ENCODE measurements at regions not wholly inside any gene's neighbourhood (a gene's known extent, or its start where the extent isn't known, plus 50 kb on each side); places are given as distances from the start of the nearest gene placed in this dataset.

GRCh38 chr11:131303611-131304119 lies 66.8 kb upstream of the NTM start:
- TF ChIP-seq, protein P1, sequence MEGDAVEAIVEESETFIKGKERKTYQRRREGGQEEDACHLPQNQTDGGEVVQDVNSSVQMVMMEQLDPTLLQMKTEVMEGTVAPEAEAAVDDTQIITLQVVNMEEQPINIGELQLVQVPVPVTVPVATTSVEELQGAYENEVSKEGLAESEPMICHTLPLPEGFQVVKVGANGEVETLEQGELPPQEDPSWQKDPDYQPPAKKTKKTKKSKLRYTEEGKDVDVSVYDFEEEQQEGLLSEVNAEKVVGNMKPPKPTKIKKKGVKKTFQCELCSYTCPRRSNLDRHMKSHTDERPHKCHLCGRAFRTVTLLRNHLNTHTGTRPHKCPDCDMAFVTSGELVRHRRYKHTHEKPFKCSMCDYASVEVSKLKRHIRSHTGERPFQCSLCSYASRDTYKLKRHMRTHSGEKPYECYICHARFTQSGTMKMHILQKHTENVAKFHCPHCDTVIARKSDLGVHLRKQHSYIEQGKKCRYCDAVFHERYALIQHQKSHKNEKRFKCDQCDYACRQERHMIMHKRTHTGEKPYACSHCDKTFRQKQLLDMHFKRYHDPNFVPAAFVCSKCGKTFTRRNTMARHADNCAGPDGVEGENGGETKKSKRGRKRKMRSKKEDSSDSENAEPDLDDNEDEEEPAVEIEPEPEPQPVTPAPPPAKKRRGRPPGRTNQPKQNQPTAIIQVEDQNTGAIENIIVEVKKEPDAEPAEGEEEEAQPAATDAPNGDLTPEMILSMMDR (IDR thresholded peaks at IDR 0.05; ENCODE audit: borderline replicate concordance, control extremely low read depth, extremely low read depth, insufficient read depth, missing control alignments): no peak
- no peak for DNase-seq (ENCODE audit: low spot score)
- in situ Hi-C loops (cut with MboI; ENCODE audit: low sequenced_read_pairs, unreplicated experiment): no loop called here

- in situ Hi-C loops (cut with MboI; ENCODE audit: low sequenced_read_pairs, unreplicated experiment): no loop called here
- TF ChIP-seq, protein P1 (IDR thresholded peaks at IDR 0.05; ENCODE audit: borderline replicate concordance, control extremely low read depth, extremely low read depth, insufficient read depth, missing control alignments): no peak
- no peak for DNase-seq (ENCODE audit: low spot score)
Observed at GRCh38 chr11:131305005-131305404, 65.4 kb upstream of the NTM start.

GRCh38 chr11:131307506-131307905 lies 62.9 kb upstream of the NTM start:
- TF ChIP-seq, protein P1 (IDR thresholded peaks at IDR 0.05; ENCODE audit: borderline replicate concordance, control extremely low read depth, extremely low read depth, insufficient read depth, missing control alignments): no peak
- no peak for DNase-seq (ENCODE audit: low spot score)
- in situ Hi-C loops (cut with MboI; ENCODE audit: low sequenced_read_pairs, unreplicated experiment): no loop called here

DNA sequence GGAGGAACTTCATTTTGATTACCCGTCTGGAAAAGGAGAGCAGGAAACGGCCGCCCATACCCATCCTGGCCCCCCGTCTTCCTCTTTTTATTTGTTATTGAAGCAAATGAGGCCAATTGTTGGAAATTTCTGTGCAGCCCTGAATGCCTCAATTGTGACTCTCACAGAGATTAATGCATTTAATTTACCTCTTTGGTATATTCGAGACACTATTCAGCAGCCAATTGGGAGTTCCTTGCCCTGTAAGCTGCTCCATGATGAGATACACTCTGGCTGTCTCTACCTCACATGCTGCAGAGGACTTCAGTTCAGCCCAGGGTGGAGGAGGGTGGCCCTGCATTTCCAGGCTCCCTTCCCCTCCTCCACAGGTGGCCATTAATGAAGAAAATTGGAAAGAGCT lies 60.6 kb upstream of the NTM start:
- DNase-seq (ENCODE audit: low spot score): no peak
- in situ Hi-C loops (cut with MboI; ENCODE audit: low sequenced_read_pairs, unreplicated experiment): no loop called here
- TF ChIP-seq, protein P1 (IDR thresholded peaks at IDR 0.05; ENCODE audit: borderline replicate concordance, control extremely low read depth, extremely low read depth, insufficient read depth, missing control alignments): no peak

GRCh38 chr11:131311776-131312514 lies 58.5 kb upstream of the NTM start:
- TF ChIP-seq, protein P1 (IDR thresholded peaks at IDR 0.05; ENCODE audit: borderline replicate concordance, control extremely low read depth, extremely low read depth, insufficient read depth, missing control alignments): no peak
- in situ Hi-C loops (cut with MboI; ENCODE audit: low sequenced_read_pairs, unreplicated experiment): no loop called here
- no peak for DNase-seq (ENCODE audit: low spot score)

Measured in GM13976 (cell line).